ENCODE measurements at regions not wholly inside any gene's neighbourhood (a gene's known extent, or its start where the extent isn't known, plus 50 kb on each side); places are given as distances from the start of the nearest gene placed in this dataset.

- no peak for TF ChIP-seq POLR2AphosphoS5 (IDR thresholded peaks at IDR 0.05)
- TF ChIP-seq POLR2A (IDR thresholded peaks at IDR 0.05), result no peak
- TF ChIP-seq, protein P1, sequence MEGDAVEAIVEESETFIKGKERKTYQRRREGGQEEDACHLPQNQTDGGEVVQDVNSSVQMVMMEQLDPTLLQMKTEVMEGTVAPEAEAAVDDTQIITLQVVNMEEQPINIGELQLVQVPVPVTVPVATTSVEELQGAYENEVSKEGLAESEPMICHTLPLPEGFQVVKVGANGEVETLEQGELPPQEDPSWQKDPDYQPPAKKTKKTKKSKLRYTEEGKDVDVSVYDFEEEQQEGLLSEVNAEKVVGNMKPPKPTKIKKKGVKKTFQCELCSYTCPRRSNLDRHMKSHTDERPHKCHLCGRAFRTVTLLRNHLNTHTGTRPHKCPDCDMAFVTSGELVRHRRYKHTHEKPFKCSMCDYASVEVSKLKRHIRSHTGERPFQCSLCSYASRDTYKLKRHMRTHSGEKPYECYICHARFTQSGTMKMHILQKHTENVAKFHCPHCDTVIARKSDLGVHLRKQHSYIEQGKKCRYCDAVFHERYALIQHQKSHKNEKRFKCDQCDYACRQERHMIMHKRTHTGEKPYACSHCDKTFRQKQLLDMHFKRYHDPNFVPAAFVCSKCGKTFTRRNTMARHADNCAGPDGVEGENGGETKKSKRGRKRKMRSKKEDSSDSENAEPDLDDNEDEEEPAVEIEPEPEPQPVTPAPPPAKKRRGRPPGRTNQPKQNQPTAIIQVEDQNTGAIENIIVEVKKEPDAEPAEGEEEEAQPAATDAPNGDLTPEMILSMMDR (IDR thresholded peaks at IDR 0.05), result no peak
Measured at GRCh38 chr14:105647784-105648608, 121.6 kb downstream of the TMEM121 start.
